ENCODE measurements at regions not wholly inside any gene's neighbourhood (a gene's known extent, or its start where the extent isn't known, plus 50 kb on each side); places are given as distances from the start of the nearest gene placed in this dataset.

DNA sequence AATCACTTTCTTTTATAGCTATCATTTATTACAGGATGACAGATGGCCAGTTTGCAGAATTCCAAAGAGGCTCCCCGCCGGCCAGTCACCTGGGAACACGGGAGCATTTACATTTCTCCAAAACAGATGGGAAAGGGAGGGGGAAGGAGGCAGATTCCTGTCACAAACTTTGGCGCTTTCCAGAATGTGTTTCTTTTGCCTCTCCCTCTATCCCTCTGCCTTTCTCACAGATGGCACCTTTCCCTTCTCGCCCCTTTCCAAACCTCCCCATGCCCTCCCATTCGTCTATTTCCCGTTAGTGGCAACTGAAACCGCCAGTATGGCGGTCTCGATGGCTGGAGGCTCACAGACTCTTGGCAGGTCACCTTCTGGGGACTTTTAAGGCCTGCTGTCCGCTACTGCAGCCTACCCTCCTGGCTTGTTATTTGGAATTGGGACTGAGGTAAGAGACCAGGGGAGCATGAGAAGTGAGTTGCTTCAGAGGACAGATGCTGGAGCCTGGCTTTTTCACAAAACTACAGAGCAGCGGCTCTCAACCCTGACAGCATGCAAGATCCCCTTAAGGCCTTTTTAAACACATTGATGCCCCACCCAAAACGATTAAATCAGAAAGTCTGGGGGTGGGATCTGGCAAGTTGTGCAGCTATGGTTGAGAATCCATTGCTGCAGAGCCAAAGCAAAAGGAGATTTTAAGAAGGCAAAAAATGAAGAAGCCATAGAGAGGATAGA, 161.5 kb upstream of the VASH1 start:
- DNase-seq (ENCODE audit: low read depth, low spot score) = no peak
- no peak overlapping the region for H2AFZ ChIP-seq (ENCODE audit: low read depth, low read length)
- no peak for FAIRE-seq
- no peak overlapping the region for H3K9ac ChIP-seq (replicated peaks; ENCODE audit: extremely low read depth, insufficient read depth, low read length)
- H3K79me2 ChIP-seq (ENCODE audit: control insufficient read depth, insufficient read depth, low read length) = no peaks in the 10 kb centered on the region
- H3K9me1 ChIP-seq (replicated peaks; ENCODE audit: control insufficient read depth, extremely low read depth, insufficient read depth, low read length) = no peaks in the 10 kb centered on the region
- H3K36me3 ChIP-seq (ENCODE audit: control insufficient read depth in 2 of 2, extremely low read depth in 1 of 2, insufficient read depth in 2 of 2, low read length in 2 of 2) = no peaks in the 10 kb centered on the region
- ChIA-PET POLR2A (no interaction called here), CTCF (no interaction called here)
- no peak overlapping the region for H3K4me3 ChIP-seq (replicated peaks in 1 of 3; ENCODE audit: insufficient read depth in 1 of 3, low read depth in 1 of 3, low read length in 3 of 3)
- TF ChIP-seq MYC (IDR thresholded peaks at IDR 0.05; ENCODE audit: low read depth, low read length) (no peak), EZH2 (IDR thresholded peaks at IDR 0.05; ENCODE audit: borderline replicate concordance, low read depth, low read length, severe bottlenecking) (no peak), JUN (IDR thresholded peaks at IDR 0.05; ENCODE audit: borderline replicate concordance, insufficient read depth, insufficient read length, low read depth) (no peak), GATA2 (IDR thresholded peaks at IDR 0.05; ENCODE audit: insufficient read depth, insufficient read length, low read depth, low read length) (no peak), FOS (IDR thresholded peaks at IDR 0.05; ENCODE audit: borderline replicate concordance, insufficient read depth, low read length) (no peak), MAX (IDR thresholded peaks at IDR 0.05; ENCODE audit: insufficient read depth, insufficient read length) (no peak), POLR2A (IDR thresholded peaks at IDR 0.05; ENCODE audit: low read depth, low read length) (no peak), POLR2AphosphoS5 (IDR thresholded peaks at IDR 0.05; ENCODE audit: insufficient read depth, low read depth, low read length) (no peak)
- TF ChIP-seq, protein P1, sequence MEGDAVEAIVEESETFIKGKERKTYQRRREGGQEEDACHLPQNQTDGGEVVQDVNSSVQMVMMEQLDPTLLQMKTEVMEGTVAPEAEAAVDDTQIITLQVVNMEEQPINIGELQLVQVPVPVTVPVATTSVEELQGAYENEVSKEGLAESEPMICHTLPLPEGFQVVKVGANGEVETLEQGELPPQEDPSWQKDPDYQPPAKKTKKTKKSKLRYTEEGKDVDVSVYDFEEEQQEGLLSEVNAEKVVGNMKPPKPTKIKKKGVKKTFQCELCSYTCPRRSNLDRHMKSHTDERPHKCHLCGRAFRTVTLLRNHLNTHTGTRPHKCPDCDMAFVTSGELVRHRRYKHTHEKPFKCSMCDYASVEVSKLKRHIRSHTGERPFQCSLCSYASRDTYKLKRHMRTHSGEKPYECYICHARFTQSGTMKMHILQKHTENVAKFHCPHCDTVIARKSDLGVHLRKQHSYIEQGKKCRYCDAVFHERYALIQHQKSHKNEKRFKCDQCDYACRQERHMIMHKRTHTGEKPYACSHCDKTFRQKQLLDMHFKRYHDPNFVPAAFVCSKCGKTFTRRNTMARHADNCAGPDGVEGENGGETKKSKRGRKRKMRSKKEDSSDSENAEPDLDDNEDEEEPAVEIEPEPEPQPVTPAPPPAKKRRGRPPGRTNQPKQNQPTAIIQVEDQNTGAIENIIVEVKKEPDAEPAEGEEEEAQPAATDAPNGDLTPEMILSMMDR (IDR thresholded peaks at IDR 0.05; ENCODE audit: extremely low read depth in 1 of 2, insufficient read depth in 1 of 2, low read depth in 1 of 2, low read length in 2 of 2) = no peak
- no peak overlapping the region for H3K4me2 ChIP-seq (ENCODE audit: insufficient read depth, low read length)
- H3K9me3 ChIP-seq (replicated peaks; ENCODE audit: control insufficient read depth, insufficient read depth, low read length) = no peaks in the 10 kb centered on the region
- BruUV-seq (replicated peaks) = no TSS peak
- dilution Hi-C loops (cut with MboI; ENCODE audit: extremely low pct_ligation_motif_present, low sequenced_read_pairs) (no loop called here), intact Hi-C loops (cut with micrococcal nuclease) (no loop called here)
- peaks cover 0 to 3% of the 10 kb centered on the region in 2 experiments for H3K27me3 ChIP-seq (ENCODE audit: control insufficient read depth in 2 of 2, insufficient read depth in 2 of 2, low read length in 2 of 2)
- no peak overlapping the region for H3K27ac ChIP-seq (ENCODE audit: insufficient read depth, low read depth, low read length)
- H3K4me1 ChIP-seq (ENCODE audit: control insufficient read depth, extremely low read depth, insufficient read depth, low read length) = no peaks in the 10 kb centered on the region
- H4K20me1 ChIP-seq (replicated peaks; ENCODE audit: control insufficient read depth, extremely low read depth, insufficient read depth, low read length) = no peaks in the 10 kb centered on the region
